Keratinocyte (primary cell): ENCODE measurements at regions not wholly inside any gene's neighbourhood (a gene's known extent, or its start where the extent isn't known, plus 50 kb on each side); places are given as distances from the start of the nearest gene placed in this dataset.

Experiments used
- DNase-seq: peaks from one replicate; pipeline ENCODE4 v3.0.0-alpha.2; 2011; ENCODE audit warnings: low read depth, missing footprints, low spot score
- FAIRE-seq: peaks from 2 replicates; lab custom pipeline; 2011; peaks lifted over from hg19 to GRCh38; lab: Jason Lieb, UNC
- H2AFZ ChIP-seq: 2 replicates; pipeline ENCODE4 v1.6.0; 2012; ENCODE audit warnings: low read length, control low read depth, inconsistent platforms; ENCODE audit not compliant: control insufficient read depth
- H3K27ac ChIP-seq: 2 replicates; pipeline ENCODE4 v1.5.1; 2011; ENCODE audit warnings: low read length; ENCODE audit not compliant: control insufficient read depth, insufficient read depth
- H3K27me3 ChIP-seq: 3 replicates; pipeline ENCODE4 v1.6.0; 2011; ENCODE audit warnings: low read length; ENCODE audit not compliant: control insufficient read depth, insufficient read depth; ENCODE audit errors: extremely low read depth
- H3K36me3 ChIP-seq, 2 experiments: 2 replicates in 1 of 2; 3 replicates in 1 of 2; pipeline ENCODE4 v1.5.1; 2011; ENCODE audit warnings: low read length in 2 of 2, mild to moderate bottlenecking in 1 of 2; ENCODE audit not compliant: control insufficient read depth in 2 of 2, insufficient read depth in 2 of 2; ENCODE audit errors: extremely low read depth in 1 of 2
- H3K4me1 ChIP-seq: 3 replicates; pipeline ENCODE4 v1.5.1; 2011; ENCODE audit warnings: low read length; ENCODE audit not compliant: control insufficient read depth, insufficient read depth; ENCODE audit errors: extremely low read depth
- H3K4me2 ChIP-seq: 3 replicates; pipeline ENCODE4 v1.6.0; 2011; ENCODE audit warnings: low read depth, low read length; ENCODE audit not compliant: control insufficient read depth, insufficient read depth; ENCODE audit errors: extremely low read depth
- H3K4me3 ChIP-seq, 3 experiments: fragments of 200-600 bp in 1 of 3; sonication (generic) in 1 of 3; 2 replicates in 2 of 3; 3 replicates in 1 of 3; pipeline ENCODE4 v1.5.1; 2011 to 2016; ENCODE audit warnings: low read length in 3 of 3, mild to moderate bottlenecking in 3 of 3, control low read depth in 2 of 3, inconsistent platforms in 1 of 3, low read depth in 1 of 3, mixed read lengths in 1 of 3, mixed run types in 1 of 3, moderate library complexity in 1 of 3; ENCODE audit not compliant: control insufficient read depth in 2 of 3, insufficient read depth in 2 of 3; ENCODE audit errors: extremely low read depth in 1 of 3
- H3K79me2 ChIP-seq: 2 replicates; pipeline ENCODE4 v1.6.0; 2012; ENCODE audit warnings: low read length; ENCODE audit not compliant: control insufficient read depth, insufficient read depth
- H3K9ac ChIP-seq: 3 replicates; pipeline ENCODE4 v1.6.0; 2011; ENCODE audit warnings: low read length; ENCODE audit not compliant: control insufficient read depth, insufficient read depth; ENCODE audit errors: extremely low read depth
- H3K9me1 ChIP-seq: 3 replicates; pipeline ENCODE4 v1.6.0; 2011; ENCODE audit warnings: low read length; ENCODE audit not compliant: control insufficient read depth, insufficient read depth; ENCODE audit errors: extremely low read depth
- H3K9me3 ChIP-seq: 2 replicates; pipeline ENCODE4 v1.5.1; 2012; ENCODE audit warnings: low read depth, low read length; ENCODE audit not compliant: control insufficient read depth
- H4K20me1 ChIP-seq: 3 replicates; pipeline ENCODE4 v1.6.0; 2011; ENCODE audit warnings: low read length; ENCODE audit not compliant: control insufficient read depth, insufficient read depth; ENCODE audit errors: extremely low read depth
- CTCF ChIP-seq, 3 experiments: IDR thresholded peaks in 1 of 3; conservative IDR thresholded peaks in 1 of 3; optimal IDR thresholded peaks in 1 of 3; 2 replicates in 2 of 3; 3 replicates in 1 of 3; pipeline versions ENCODE3 to v1.5.1; 2011; ENCODE audit warnings: low read length in 3 of 3, mild to moderate bottlenecking in 3 of 3, moderate library complexity in 2 of 3, control low read depth in 1 of 3, inconsistent platforms in 1 of 3; ENCODE audit not compliant: insufficient read depth in 2 of 3; ENCODE audit errors: extremely low read depth in 1 of 3
- EZH2 ChIP-seq: IDR thresholded peaks from one replicate; pipeline ENCODE4 v1.6.1; 2012; ENCODE audit warnings: inconsistent platforms, mild to moderate bottlenecking, low read length, moderate library complexity
- dilution Hi-C: fragments of 300-500 bp; cut with MboI; formaldehyde crosslinking; loops from one replicate; pipeline ENCODE4 v1.7.0; 2020; ENCODE audit warnings: low sequenced_read_pairs; ENCODE audit not compliant: extremely low pct_ligation_motif_present

GRCh38 chr2:48845684-48846083, 90.2 kb upstream of the LHCGR start:
- no peak overlapping the region for H2AFZ ChIP-seq
- peaks cover 3% of the 10 kb centered on the region for H3K9me1 ChIP-seq
- H3K9ac ChIP-seq = no peak overlapping the region
- no peak for DNase-seq
- no peaks in the 10 kb centered on the region for H3K36me3 ChIP-seq
- no peak for TF ChIP-seq EZH2
- TF ChIP-seq CTCF (optimal IDR thresholded peaks at IDR 0.05 in 1 of 3, IDR thresholded peaks at IDR 0.05 in 1 of 3, conservative IDR thresholded peaks at IDR 0.05 in 1 of 3; ENCODE audit: extremely low read depth in 1 of 3, insufficient read depth in 2 of 3, low read length in 3 of 3) = no peak
- no peak overlapping the region for H3K27ac ChIP-seq
- H3K4me1 ChIP-seq = peaks cover 39% of the 10 kb centered on the region
- peak; percentile 81 for FAIRE-seq
- dilution Hi-C loops = no loop called here
- H3K9me3 ChIP-seq = no peaks in the 10 kb centered on the region
- no peaks in the 10 kb centered on the region for H4K20me1 ChIP-seq
- no peak overlapping the region for H3K4me3 ChIP-seq
- no peaks in the 10 kb centered on the region for H3K27me3 ChIP-seq
- H3K4me2 ChIP-seq = peak overlapping the region; percentile 40
- no peaks in the 10 kb centered on the region for H3K79me2 ChIP-seq

GRCh38 chr2:48844417-48845155, 89.1 kb upstream of the LHCGR start:
- Histone ChIP-seq H3K9me1 (peaks cover 3% of the 10 kb centered on the region), H3K79me2 (no peaks in the 10 kb centered on the region), H3K9me3 (no peaks in the 10 kb centered on the region), H3K4me3 (no peak overlapping the region), H3K4me2 (peak overlapping the region; percentile 40), H2AFZ (no peak overlapping the region), H3K27me3 (no peaks in the 10 kb centered on the region), H3K36me3 (no peaks in the 10 kb centered on the region), H4K20me1 (no peaks in the 10 kb centered on the region), H3K4me1 (peaks cover 30% of the 10 kb centered on the region), H3K27ac (peak overlapping the region; percentile 17), H3K9ac (no peak overlapping the region)
- dilution Hi-C loops = no loop called here
- FAIRE-seq (peak; percentile 77), DNase-seq (peak; percentile 26)
- TF ChIP-seq EZH2 (no peak), CTCF (optimal IDR thresholded peaks at IDR 0.05 in 1 of 3, IDR thresholded peaks at IDR 0.05 in 1 of 3, conservative IDR thresholded peaks at IDR 0.05 in 1 of 3; ENCODE audit: extremely low read depth in 1 of 3, insufficient read depth in 2 of 3, low read length in 3 of 3) (no peak)
